WTC11 (cell line): ENCODE measurements at regions not wholly inside any gene's neighbourhood (a gene's known extent, or its start where the extent isn't known, plus 50 kb on each side); places are given as distances from the start of the nearest gene placed in this dataset.

ENCODE experiments used
- ATAC-seq: fragments of 200-7000 bp; cut with Tn5 transposase; 2 replicates; pipeline ENCODE4 v1.10.0; 2021; ENCODE audit warnings: mild to moderate bottlenecking, moderate library complexity
- CTCF ChIA-PET: fragments of 300-600 bp; sonication (Branson Sonifier 250); formaldehyde crosslinking; loops from one replicate; lab custom pipeline; 2021; ENCODE audit warnings: antibody characterized with exemption; lab: Charles Lee
- POLR2A ChIA-PET: fragments of 350-600 bp; sonication (Branson Sonifier 250); formaldehyde crosslinking; loops from one replicate; lab custom pipeline; 2021; ENCODE audit warnings: antibody characterized with exemption; lab: Charles Lee
- DNase-seq: peaks from one replicate; pipeline ENCODE4 v3.0.0; 2021; ENCODE audit warnings: low spot score
- H3K27ac Mint-ChIP-seq: 2 replicates; pipeline ENCODE4 v1.8.0; 2021; ENCODE audit warnings: mixed read lengths
- H3K27me3 Mint-ChIP-seq: 2 replicates; pipeline ENCODE4 v1.8.0; 2021; ENCODE audit warnings: low read depth, mild to moderate bottlenecking, moderate library complexity, mixed read lengths
- H3K36me3 Mint-ChIP-seq: 2 replicates; pipeline ENCODE4 v1.8.0; 2021; ENCODE audit warnings: mixed read lengths
- H3K4me1 Mint-ChIP-seq: 2 replicates; pipeline ENCODE4 v1.8.0; 2022; ENCODE audit warnings: mixed read lengths
- H3K4me3 Mint-ChIP-seq: 2 replicates; pipeline ENCODE4 v1.8.0; 2021; ENCODE audit warnings: mild to moderate bottlenecking, moderate library complexity, mixed read lengths
- H3K9me3 Mint-ChIP-seq: 2 replicates; pipeline ENCODE4 v1.8.0; 2021; ENCODE audit warnings: mixed read lengths
- FOXJ3 ChIP-seq: sonication (generic); formaldehyde crosslinking; IDR thresholded peaks from 2 replicates; pipeline ENCODE4 v1.9.0; 2021; ENCODE audit warnings: missing genetic modification reagents, mild to moderate bottlenecking, borderline replicate concordance
- FOXP1 ChIP-seq: sonication (generic); formaldehyde crosslinking; IDR thresholded peaks from 2 replicates; pipeline ENCODE4 v1.8.0; 2022; ENCODE audit warnings: missing genetic modification reagents, mild to moderate bottlenecking, moderate library complexity, borderline replicate concordance
- HMGA2 ChIP-seq: fragments of 250-450 bp; sonication (Bioruptor Pico); IDR thresholded peaks from 2 replicates; pipeline ENCODE4 v1.4.0; 2021; ENCODE audit warnings: mild to moderate bottlenecking, moderate library complexity
- IRF2 ChIP-seq: sonication (generic); formaldehyde crosslinking; IDR thresholded peaks from 2 replicates; pipeline ENCODE4 v1.8.0; 2022; ENCODE audit warnings: low read depth, missing genetic modification reagents, borderline replicate concordance
- JAZF1 ChIP-seq: fragments of 250-450 bp; sonication (Bioruptor Pico); IDR thresholded peaks from 2 replicates; pipeline ENCODE4 v1.9.0; 2021; ENCODE audit warnings: moderate library complexity, mild to moderate bottlenecking, inconsistent platforms
- NFE2L1 ChIP-seq: sonication (generic); formaldehyde crosslinking; IDR thresholded peaks from 2 replicates; pipeline ENCODE4 v1.8.1; 2023; ENCODE audit warnings: missing genetic modification reagents
- PRRX2 ChIP-seq: fragments of 250-450 bp; sonication (Bioruptor Pico); IDR thresholded peaks from 2 replicates; pipeline ENCODE4 v1.8.0; 2021; ENCODE audit warnings: mild to moderate bottlenecking
- SMAD4 ChIP-seq: sonication (generic); formaldehyde crosslinking; IDR thresholded peaks from 2 replicates; pipeline ENCODE4 v1.8.0; 2022; ENCODE audit warnings: mild to moderate bottlenecking, missing genetic modification reagents
- TCF7 ChIP-seq: sonication (generic); formaldehyde crosslinking; IDR thresholded peaks from 2 replicates; pipeline ENCODE4 v1.8.0; 2022; ENCODE audit warnings: mild to moderate bottlenecking, low read depth, missing genetic modification reagents, moderate library complexity
- TEAD1 ChIP-seq: sonication (generic); formaldehyde crosslinking; IDR thresholded peaks from 2 replicates; pipeline ENCODE4 v1.8.0; 2022; ENCODE audit warnings: mild to moderate bottlenecking, missing genetic modification reagents
- ZNF232 ChIP-seq: sonication (generic); formaldehyde crosslinking; IDR thresholded peaks from 2 replicates; pipeline ENCODE4 v1.8.0; 2022; ENCODE audit warnings: mild to moderate bottlenecking, missing genetic modification reagents
- ZNF317 ChIP-seq: sonication (generic); formaldehyde crosslinking; IDR thresholded peaks from 2 replicates; pipeline ENCODE4 v1.8.1; 2023; ENCODE audit warnings: low read depth, mild to moderate bottlenecking, moderate library complexity, missing genetic modification reagents, borderline replicate concordance
- TF ChIP-seq, protein P1 (sequence below): sonication (generic); formaldehyde crosslinking; conservative IDR thresholded peaks from 2 replicates; pipeline ENCODE4 v1.8.1; 2023; ENCODE audit warnings: mild to moderate bottlenecking, low read depth, missing genetic modification reagents, moderate library complexity
- TF ChIP-seq, protein P2 (sequence below): sonication (generic); formaldehyde crosslinking; IDR thresholded peaks from 2 replicates; pipeline ENCODE4 v1.8.1; 2023; ENCODE audit warnings: mild to moderate bottlenecking, missing genetic modification reagents
- TF ChIP-seq, protein P3 (sequence below): sonication (generic); formaldehyde crosslinking; IDR thresholded peaks from 2 replicates; pipeline ENCODE4 v1.8.1; 2022; ENCODE audit warnings: low read depth, missing genetic modification reagents, borderline replicate concordance
- TF ChIP-seq, protein P4 (sequence below): sonication (generic); formaldehyde crosslinking; IDR thresholded peaks from 2 replicates; pipeline ENCODE4 v1.8.0; 2022; ENCODE audit warnings: mild to moderate bottlenecking, missing genetic modification reagents
- TF ChIP-seq, protein P5 (sequence below): sonication (generic); formaldehyde crosslinking; IDR thresholded peaks from 2 replicates; pipeline ENCODE4 v1.8.1; 2022; ENCODE audit warnings: mild to moderate bottlenecking, moderate library complexity, missing genetic modification reagents
- TF ChIP-seq, protein P6 (sequence below): sonication (generic); formaldehyde crosslinking; IDR thresholded peaks from 2 replicates; pipeline ENCODE4 v1.8.1; 2023; ENCODE audit warnings: mild to moderate bottlenecking, missing genetic modification reagents
- TF ChIP-seq, protein P7 (sequence below): sonication (generic); formaldehyde crosslinking; IDR thresholded peaks from 2 replicates; pipeline ENCODE4 v1.8.0; 2023; ENCODE audit warnings: missing genetic modification reagents, mild to moderate bottlenecking, borderline replicate concordance

DNA sequence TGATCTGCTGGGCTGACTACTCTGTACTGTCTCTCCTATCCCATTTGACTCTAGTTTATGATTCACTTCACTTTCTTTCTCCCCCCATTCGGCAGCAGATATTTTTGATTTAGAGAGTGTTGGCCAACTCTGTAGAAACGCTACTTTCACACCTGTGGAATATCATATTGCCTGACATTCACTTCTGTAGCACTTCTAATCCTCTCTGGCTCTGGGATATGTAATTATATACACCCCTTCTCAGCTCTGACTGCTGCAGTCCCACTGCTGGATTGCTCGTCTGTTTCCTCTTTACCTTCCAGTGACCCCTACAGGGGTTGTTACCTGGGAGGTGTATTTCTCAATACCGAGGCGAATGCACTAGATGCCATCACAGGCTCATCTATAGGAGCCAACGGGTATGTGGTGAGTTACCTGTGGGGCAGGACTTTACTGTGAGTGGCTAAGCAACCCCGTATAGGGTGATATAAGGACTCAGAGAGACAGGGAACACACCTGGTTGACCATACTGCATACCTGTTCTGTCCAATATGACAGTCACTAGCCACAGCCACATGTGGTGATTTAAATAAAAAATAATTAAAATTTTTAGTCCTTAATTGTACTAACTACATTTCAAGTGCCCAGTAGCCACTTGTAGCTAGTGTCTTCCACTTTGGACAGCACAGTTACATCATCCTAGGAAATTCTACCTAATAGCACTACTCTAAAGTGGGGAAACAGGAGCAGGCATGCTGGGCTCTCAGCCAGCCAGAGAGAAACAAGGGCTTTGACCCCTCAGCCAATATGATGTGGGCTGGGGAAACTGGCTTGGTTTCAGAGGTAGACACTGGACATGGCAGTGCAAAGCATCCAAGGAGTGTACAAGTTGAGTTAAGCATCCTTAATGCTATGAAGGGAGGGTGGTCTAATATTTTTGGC is 95.0 kb downstream of the C12orf75 start:
- no peak overlapping the region for H3K27ac Mint-ChIP-seq
- no peak for ATAC-seq
- no peaks in the 10 kb centered on the region for H3K4me1 Mint-ChIP-seq
- CTCF ChIA-PET: interaction anchor here (1.0 to 1.1 kb wide), 2 partner anchors 711 to 714 kb away, joined by 3 read pairs; partner anchors contain the start of gene NUAK1
- DNase-seq: no peak
- H3K9me3 Mint-ChIP-seq: peaks cover 12% of the 10 kb centered on the region
- POLR2A ChIA-PET: interaction anchor here (0.7 kb wide), 1 partner anchor 811 kb away, joined by 3 read pairs; no protein-coding TSS in a partner anchor
- no peaks in the 10 kb centered on the region; the same call in 1 of the 2 replicates for H3K36me3 Mint-ChIP-seq
- H3K4me3 Mint-ChIP-seq: no peak overlapping the region
- TF ChIP-seq, protein P1, sequence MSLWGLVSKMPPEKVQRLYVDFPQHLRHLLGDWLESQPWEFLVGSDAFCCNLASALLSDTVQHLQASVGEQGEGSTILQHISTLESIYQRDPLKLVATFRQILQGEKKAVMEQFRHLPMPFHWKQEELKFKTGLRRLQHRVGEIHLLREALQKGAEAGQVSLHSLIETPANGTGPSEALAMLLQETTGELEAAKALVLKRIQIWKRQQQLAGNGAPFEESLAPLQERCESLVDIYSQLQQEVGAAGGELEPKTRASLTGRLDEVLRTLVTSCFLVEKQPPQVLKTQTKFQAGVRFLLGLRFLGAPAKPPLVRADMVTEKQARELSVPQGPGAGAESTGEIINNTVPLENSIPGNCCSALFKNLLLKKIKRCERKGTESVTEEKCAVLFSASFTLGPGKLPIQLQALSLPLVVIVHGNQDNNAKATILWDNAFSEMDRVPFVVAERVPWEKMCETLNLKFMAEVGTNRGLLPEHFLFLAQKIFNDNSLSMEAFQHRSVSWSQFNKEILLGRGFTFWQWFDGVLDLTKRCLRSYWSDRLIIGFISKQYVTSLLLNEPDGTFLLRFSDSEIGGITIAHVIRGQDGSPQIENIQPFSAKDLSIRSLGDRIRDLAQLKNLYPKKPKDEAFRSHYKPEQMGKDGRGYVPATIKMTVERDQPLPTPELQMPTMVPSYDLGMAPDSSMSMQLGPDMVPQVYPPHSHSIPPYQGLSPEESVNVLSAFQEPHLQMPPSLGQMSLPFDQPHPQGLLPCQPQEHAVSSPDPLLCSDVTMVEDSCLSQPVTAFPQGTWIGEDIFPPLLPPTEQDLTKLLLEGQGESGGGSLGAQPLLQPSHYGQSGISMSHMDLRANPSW (CRISPR knock-in tag): no peak
- TF ChIP-seq, protein P2, sequence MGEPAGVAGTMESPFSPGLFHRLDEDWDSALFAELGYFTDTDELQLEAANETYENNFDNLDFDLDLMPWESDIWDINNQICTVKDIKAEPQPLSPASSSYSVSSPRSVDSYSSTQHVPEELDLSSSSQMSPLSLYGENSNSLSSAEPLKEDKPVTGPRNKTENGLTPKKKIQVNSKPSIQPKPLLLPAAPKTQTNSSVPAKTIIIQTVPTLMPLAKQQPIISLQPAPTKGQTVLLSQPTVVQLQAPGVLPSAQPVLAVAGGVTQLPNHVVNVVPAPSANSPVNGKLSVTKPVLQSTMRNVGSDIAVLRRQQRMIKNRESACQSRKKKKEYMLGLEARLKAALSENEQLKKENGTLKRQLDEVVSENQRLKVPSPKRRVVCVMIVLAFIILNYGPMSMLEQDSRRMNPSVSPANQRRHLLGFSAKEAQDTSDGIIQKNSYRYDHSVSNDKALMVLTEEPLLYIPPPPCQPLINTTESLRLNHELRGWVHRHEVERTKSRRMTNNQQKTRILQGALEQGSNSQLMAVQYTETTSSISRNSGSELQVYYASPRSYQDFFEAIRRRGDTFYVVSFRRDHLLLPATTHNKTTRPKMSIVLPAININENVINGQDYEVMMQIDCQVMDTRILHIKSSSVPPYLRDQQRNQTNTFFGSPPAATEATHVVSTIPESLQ (CRISPR knock-in tag): no peak
- TF ChIP-seq TCF7 (no peak), TEAD1 (CRISPR knock-in tag) (no peak)
- no peaks in the 10 kb centered on the region for H3K27me3 Mint-ChIP-seq

DNA sequence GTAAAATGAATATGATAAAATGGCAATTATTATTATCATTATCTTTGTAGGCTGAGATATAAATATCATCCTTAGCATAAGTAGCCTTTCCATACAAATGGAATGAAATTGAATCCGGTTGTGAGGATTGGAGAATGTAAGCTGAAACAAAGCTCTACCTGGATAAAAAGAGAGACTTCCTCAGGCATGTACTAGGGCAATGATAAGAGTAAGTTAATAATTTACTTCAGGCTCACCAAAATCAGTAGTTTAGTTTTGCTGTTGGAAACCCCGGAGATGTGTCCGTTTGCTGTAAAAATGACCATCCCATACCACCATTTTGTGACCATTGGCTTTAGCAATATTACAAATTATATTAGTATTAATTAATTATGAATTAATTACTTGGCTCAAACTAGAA is 96.3 kb downstream of the C12orf75 start:
- no peak for TF ChIP-seq HMGA2 (CRISPR knock-in tag)
- TF ChIP-seq, protein P3, sequence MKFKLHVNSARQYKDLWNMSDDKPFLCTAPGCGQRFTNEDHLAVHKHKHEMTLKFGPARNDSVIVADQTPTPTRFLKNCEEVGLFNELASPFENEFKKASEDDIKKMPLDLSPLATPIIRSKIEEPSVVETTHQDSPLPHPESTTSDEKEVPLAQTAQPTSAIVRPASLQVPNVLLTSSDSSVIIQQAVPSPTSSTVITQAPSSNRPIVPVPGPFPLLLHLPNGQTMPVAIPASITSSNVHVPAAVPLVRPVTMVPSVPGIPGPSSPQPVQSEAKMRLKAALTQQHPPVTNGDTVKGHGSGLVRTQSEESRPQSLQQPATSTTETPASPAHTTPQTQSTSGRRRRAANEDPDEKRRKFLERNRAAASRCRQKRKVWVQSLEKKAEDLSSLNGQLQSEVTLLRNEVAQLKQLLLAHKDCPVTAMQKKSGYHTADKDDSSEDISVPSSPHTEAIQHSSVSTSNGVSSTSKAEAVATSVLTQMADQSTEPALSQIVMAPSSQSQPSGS: no peak
- no peak for TF ChIP-seq PRRX2 (CRISPR knock-in tag)
- no peak for TF ChIP-seq JAZF1 (CRISPR knock-in tag)
- no peak for TF ChIP-seq FOXP1 (CRISPR knock-in tag)
- TF ChIP-seq, protein P4, sequence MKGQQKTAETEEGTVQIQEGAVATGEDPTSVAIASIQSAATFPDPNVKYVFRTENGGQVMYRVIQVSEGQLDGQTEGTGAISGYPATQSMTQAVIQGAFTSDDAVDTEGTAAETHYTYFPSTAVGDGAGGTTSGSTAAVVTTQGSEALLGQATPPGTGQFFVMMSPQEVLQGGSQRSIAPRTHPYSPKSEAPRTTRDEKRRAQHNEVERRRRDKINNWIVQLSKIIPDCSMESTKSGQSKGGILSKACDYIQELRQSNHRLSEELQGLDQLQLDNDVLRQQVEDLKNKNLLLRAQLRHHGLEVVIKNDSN (CRISPR knock-in tag): no peak
- TF ChIP-seq, protein P5, sequence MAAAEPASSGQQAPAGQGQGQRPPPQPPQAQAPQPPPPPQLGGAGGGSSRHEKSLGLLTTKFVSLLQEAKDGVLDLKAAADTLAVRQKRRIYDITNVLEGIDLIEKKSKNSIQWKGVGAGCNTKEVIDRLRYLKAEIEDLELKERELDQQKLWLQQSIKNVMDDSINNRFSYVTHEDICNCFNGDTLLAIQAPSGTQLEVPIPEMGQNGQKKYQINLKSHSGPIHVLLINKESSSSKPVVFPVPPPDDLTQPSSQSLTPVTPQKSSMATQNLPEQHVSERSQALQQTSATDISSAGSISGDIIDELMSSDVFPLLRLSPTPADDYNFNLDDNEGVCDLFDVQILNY: no peak
- TF ChIP-seq SMAD4 (CRISPR knock-in tag): no peak
- TF ChIP-seq NFE2L1: no peak
- TF ChIP-seq IRF2 (CRISPR knock-in tag): no peak
- TF ChIP-seq, protein P6, sequence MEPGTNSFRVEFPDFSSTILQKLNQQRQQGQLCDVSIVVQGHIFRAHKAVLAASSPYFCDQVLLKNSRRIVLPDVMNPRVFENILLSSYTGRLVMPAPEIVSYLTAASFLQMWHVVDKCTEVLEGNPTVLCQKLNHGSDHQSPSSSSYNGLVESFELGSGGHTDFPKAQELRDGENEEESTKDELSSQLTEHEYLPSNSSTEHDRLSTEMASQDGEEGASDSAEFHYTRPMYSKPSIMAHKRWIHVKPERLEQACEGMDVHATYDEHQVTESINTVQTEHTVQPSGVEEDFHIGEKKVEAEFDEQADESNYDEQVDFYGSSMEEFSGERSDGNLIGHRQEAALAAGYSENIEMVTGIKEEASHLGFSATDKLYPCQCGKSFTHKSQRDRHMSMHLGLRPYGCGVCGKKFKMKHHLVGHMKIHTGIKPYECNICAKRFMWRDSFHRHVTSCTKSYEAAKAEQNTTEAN (CRISPR knock-in tag): no peak
- no peak for TF ChIP-seq ZNF317 (CRISPR knock-in tag)
- no peak for TF ChIP-seq FOXJ3 (CRISPR knock-in tag)
- TF ChIP-seq, protein P7, sequence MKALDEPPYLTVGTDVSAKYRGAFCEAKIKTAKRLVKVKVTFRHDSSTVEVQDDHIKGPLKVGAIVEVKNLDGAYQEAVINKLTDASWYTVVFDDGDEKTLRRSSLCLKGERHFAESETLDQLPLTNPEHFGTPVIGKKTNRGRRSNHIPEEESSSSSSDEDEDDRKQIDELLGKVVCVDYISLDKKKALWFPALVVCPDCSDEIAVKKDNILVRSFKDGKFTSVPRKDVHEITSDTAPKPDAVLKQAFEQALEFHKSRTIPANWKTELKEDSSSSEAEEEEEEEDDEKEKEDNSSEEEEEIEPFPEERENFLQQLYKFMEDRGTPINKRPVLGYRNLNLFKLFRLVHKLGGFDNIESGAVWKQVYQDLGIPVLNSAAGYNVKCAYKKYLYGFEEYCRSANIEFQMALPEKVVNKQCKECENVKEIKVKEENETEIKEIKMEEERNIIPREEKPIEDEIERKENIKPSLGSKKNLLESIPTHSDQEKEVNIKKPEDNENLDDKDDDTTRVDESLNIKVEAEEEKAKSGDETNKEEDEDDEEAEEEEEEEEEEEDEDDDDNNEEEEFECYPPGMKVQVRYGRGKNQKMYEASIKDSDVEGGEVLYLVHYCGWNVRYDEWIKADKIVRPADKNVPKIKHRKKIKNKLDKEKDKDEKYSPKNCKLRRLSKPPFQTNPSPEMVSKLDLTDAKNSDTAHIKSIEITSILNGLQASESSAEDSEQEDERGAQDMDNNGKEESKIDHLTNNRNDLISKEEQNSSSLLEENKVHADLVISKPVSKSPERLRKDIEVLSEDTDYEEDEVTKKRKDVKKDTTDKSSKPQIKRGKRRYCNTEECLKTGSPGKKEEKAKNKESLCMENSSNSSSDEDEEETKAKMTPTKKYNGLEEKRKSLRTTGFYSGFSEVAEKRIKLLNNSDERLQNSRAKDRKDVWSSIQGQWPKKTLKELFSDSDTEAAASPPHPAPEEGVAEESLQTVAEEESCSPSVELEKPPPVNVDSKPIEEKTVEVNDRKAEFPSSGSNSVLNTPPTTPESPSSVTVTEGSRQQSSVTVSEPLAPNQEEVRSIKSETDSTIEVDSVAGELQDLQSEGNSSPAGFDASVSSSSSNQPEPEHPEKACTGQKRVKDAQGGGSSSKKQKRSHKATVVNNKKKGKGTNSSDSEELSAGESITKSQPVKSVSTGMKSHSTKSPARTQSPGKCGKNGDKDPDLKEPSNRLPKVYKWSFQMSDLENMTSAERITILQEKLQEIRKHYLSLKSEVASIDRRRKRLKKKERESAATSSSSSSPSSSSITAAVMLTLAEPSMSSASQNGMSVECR (CRISPR knock-in tag): no peak
- TF ChIP-seq ZNF232 (CRISPR knock-in tag): no peak
- ChIA-PET POLR2A (interaction anchor here (0.6 kb wide), 1 partner anchor 295 kb away, joined by 3 read pairs; no protein-coding TSS in a partner anchor), CTCF (interaction anchor here (1.1 kb wide), 1 partner anchor 712 kb away, joined by 3 read pairs; the partner anchor contains the start of gene NUAK1)
- peaks cover 12% of the 10 kb centered on the region for H3K9me3 Mint-ChIP-seq
- ATAC-seq (no peak), DNase-seq (no peak)
- H3K27ac Mint-ChIP-seq: no peak overlapping the region
- no peaks in the 10 kb centered on the region; the same call in 1 of the 2 replicates for H3K36me3 Mint-ChIP-seq
- H3K4me1 Mint-ChIP-seq: 0 out of 2 replicates have a peak, but pooled peaks cover 3% of the 10 kb centered on the region
- H3K4me3 Mint-ChIP-seq: no peak overlapping the region
- H3K27me3 Mint-ChIP-seq: no peaks in the 10 kb centered on the region
